Sigmoid colon (tissue), 4 donors: ENCODE measurements at regions not wholly inside any gene's neighbourhood (a gene's known extent, or its start where the extent isn't known, plus 50 kb on each side); places are given as distances from the start of the nearest gene placed in this dataset.

Experiments
- CTCF ChIP-seq, 4 experiments: fragments of 450-650 bp in 3 of 4; fragments of 200-600 bp in 1 of 4; IDR thresholded peaks; one replicate each; pipeline ENCODE4 v1.5.1; 2016 to 2019; ENCODE audit warnings: antibody characterized with exemption in 4 of 4, mild to moderate bottlenecking in 3 of 4, moderate library complexity in 2 of 4
- EP300 ChIP-seq, 4 donors: sonication (generic); formaldehyde crosslinking; IDR thresholded peaks; one replicate each; pipeline ENCODE4 v1.6.1; 2017; ENCODE audit warnings: antibody characterized with exemption in 4 of 4
- POLR2AphosphoS5 ChIP-seq, 4 donors: sonication (generic); formaldehyde crosslinking; IDR thresholded peaks; one replicate each; pipeline ENCODE4 v1.6.1; 2017; ENCODE audit warnings: antibody characterized with exemption in 4 of 4

- TF ChIP-seq CTCF (IDR thresholded peaks at IDR 0.05): no peak
- no peak for TF ChIP-seq POLR2AphosphoS5 (IDR thresholded peaks at IDR 0.05)
- no peak for TF ChIP-seq EP300 (IDR thresholded peaks at IDR 0.05)
Measured at GRCh38 chr14:99062216-99062615, 209.8 kb downstream of the BCL11B start.
